ENCODE measurements at regions not wholly inside any gene's neighbourhood (a gene's known extent, or its start where the extent isn't known, plus 50 kb on each side); places are given as distances from the start of the nearest gene placed in this dataset.

- no peak for TF ChIP-seq CTCF (IDR thresholded peaks at IDR 0.05; ENCODE audit: borderline replicate concordance, extremely low read depth, low read length, poor library complexity, severe bottlenecking)
- TF ChIP-seq EZH2 (IDR thresholded peaks at IDR 0.05; ENCODE audit: borderline replicate concordance, low read depth, low read length, severe bottlenecking) = no peak
Observed at GRCh38 chr2:152874955-152875354, 156.5 kb downstream of the ARL6IP6 start.

Data from DND-41 (cell line).